CD4-positive, alpha-beta T cell treated with Interleukin-15 for 4 hours (primary cell): ENCODE measurements at regions not wholly inside any gene's neighbourhood (a gene's known extent, or its start where the extent isn't known, plus 50 kb on each side); places are given as distances from the start of the nearest gene placed in this dataset.
A peak's percentile ranks its signal among the peaks of the same experiment; 100 is the strongest.
"Not testable (repeated sequence)": the region's sequence is repeated elsewhere in the genome, so short reads cannot be mapped to it uniquely, and the experiment has no call there.

Experiments
- DNase-seq: peaks from one replicate; pipeline ENCODE4 v3.0.0-alpha.2; 2020; ENCODE audit warnings: low spot score

DNA sequence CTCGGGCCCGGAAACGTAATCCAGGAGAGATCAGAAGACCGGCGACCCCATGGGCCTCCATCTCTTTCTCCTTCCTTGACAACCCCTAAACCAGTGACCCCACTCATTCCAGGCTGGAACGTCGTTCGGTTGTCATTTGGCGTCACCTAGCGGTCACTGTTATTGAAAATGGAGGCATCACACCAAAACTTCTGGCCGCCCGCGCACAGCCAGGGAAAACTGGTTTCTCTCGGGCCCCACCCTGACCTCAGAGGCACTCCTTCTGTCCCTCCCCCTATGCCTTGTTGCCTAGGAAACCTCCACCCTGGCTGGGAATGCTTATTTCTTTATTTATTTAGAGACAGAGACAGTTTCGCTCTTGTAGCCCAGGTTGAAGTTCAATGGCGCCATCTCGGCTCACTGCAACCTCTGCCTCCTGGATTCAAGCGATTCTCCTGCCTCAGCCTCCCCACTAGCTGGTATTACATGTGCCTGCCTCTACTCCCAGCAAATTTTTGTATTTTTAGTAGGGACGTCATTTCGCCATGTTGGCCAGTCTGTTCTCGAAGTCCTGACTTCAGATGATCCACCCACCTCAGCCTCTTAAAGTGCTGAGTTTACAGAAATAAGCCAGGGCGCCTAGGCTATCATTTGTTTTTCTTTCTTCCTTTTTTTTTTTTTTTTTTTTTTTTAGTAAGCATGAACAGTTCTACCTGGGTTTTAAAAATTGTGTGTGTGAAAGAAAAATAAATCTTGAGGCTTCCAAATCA is 2144.1 kb upstream of the TPTE start:
- not testable (repeated sequence) for DNase-seq

DNA sequence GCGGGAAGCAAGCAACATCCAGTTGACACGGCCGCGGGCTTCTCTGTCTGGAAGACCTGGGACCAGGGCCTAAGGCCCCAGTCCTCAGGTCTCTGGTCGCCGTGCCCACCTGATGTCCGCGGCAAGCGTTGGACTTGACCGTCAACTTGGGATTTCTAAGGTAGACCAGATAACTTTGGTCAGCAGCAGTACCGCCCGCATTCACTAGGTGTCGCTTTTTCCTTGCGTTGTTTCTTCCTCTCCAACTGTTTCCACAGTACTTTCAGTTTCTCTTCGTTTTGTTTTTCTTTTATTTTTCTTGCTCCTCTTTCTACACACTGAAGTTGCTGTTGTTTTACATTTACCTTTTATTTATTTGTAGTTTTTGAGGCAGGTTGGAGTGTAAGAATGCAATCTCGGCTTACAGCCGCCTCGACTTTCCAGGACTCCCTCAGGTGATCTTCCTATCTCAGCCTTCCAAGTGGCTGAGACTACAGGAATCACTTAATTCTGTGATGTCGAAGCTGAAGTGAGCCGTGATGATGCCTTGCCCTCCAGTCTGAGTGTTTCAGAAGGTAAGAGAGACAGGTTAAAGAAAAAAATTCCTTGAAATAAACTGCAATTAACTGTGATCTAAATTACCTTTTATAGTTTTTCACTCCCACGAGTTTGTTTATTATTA is 2140.8 kb upstream of the TPTE start:
- not testable (repeated sequence) for DNase-seq

DNA sequence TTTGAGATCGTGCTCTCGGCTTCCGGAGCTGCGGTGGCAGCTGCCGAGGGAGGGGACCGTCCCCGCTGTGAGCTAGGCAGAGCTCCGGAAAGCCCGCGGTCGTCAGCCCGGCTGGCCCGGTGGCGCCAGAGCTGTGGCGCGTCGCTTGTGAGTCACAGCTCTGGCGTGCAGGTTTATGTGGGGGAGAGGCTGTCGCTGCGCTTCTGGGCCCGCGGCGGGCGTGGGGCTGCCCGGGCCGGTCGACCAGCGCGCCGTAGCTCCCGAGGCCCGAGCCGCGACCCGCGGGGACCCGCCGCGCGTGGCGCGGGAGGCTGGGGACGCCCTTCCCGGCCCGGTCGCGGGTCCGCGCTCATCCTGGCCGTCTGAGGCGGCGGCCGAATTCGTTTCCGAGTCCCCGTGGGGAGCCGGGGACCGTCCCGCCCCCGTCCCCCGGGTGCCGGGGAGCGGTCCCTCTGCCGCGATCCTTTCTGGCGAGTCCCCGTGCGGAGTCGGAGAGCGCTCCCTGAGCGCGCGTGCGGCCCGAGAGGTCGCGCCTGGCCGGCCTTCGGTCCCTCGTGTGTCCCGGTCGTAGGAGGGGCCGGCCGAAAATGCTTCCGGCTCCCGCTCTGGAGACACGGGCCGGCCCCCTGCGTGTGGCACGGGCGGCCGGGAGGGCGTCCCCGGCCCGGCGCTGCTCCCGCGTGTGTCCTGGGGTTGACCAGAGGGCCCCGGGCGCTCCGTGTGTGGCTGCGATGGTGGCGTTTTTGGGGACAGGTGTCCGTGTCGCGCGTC is 2133.0 kb upstream of the TPTE start:
- not testable (repeated sequence) for DNase-seq

DNA sequence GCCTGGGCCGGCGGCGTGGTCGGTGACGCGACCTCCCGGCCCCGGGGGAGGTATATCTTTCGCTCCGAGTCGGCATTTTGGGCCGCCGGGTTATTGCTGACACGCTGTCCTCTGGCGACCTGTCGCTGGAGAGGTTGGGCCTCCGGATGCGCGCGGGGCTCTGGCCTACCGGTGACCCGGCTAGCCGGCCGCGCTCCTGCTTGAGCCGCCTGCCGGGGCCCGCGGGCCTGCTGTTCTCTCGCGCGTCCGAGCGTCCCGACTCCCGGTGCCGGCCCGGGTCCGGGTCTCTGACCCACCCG is 2132.5 kb upstream of the TPTE start:
- not testable (repeated sequence) for DNase-seq

DNA sequence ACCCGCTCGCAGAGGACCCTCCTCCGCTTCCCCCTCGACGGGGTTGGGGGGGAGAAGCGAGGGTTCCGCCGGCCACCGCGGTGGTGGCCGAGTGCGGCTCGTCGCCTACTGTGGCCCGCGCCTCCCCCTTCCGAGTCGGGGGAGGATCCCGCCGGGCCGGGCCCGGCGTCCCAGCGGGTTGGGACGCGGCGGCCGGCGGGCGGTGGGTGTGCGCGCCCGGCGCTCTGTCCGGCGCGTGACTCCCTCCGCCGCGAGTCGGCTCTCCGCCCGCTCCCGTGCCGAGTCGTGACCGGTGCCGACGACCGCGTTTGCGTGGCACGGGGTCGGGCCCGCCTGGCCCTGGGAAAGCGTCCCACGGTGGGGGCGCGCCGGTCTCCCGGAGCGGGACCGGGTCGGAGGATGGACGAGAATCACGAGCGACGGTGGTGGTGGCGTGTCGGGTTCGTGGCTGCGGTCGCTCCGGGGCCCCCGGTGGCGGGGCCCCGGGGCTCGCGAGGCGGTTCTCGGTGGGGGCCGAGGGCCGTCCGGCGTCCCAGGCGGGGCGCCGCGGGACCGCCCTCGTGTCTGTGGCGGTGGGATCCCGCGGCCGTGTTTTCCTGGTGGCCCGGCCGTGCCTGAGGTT is 2130.7 kb upstream of the TPTE start:
- DNase-seq = not testable (repeated sequence)

DNA sequence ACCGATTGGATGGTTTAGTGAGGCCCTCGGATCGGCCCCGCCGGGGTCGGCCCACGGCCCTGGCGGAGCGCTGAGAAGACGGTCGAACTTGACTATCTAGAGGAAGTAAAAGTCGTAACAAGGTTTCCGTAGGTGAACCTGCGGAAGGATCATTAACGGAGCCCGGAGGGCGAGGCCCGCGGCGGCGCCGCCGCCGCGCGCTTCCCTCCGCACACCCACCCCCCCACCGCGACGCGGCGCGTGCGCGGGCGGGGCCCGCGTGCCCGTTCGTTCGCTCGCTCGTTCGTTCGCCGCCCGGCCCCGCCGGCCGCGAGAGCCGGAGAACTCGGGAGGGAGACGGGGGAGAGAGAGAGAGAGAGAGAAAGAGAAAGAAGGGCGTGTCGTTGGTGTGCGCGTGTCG is 2127.0 kb upstream of the TPTE start:
- not testable (repeated sequence) for DNase-seq

DNA sequence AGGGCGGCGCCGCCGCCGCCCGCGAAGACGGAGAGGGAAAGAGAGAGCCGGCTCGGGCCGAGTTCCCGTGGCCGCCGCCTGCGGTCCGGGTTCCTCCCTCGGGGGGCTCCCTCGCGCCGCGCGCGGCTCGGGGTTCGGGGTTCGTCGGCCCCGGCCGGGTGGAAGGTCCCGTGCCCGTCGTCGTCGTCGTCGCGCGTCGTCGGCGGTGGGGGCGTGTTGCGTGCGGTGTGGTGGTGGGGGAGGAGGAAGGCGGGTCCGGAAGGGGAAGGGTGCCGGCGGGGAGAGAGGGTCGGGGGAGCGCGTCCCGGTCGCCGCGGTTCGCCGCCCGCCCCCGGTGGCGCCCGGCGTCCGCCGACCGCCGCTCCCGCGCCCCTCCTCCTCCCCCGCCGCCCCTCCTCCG is 2125.4 kb upstream of the TPTE start:
- DNase-seq = not testable (repeated sequence)

DNA sequence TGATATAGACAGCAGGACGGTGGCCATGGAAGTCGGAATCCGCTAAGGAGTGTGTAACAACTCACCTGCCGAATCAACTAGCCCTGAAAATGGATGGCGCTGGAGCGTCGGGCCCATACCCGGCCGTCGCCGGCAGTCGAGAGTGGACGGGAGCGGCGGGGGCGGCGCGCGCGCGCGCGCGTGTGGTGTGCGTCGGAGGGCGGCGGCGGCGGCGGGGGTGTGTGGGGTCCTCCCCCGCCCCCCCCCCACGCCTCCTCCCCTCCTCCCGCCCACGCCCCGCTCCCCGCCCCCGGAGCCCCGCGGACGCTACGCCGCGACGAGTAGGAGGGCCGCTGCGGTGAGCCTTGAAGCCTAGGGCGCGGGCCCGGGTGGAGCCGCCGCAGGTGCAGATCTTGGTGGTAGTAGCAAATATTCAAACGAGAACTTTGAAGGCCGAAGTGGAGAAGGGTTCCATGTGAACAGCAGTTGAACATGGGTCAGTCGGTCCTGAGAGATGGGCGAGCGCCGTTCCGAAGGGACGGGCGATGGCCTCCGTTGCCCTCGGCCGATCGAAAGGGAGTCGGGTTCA is 2122.4 kb upstream of the TPTE start:
- DNase-seq = not testable (repeated sequence)

DNA sequence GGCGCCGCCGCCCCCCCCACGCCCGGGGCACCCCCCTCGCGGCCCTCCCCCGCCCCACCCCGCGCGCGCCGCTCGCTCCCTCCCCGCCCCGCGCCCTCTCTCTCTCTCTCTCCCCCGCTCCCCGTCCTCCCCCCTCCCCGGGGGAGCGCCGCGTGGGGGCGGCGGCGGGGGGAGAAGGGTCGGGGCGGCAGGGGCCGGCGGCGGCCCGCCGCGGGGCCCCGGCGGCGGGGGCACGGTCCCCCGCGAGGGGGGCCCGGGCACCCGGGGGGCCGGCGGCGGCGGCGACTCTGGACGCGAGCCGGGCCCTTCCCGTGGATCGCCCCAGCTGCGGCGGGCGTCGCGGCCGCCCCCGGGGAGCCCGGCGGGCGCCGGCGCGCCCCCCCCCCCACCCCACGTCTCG is 2121.5 kb upstream of the TPTE start:
- not testable (repeated sequence) for DNase-seq

DNA sequence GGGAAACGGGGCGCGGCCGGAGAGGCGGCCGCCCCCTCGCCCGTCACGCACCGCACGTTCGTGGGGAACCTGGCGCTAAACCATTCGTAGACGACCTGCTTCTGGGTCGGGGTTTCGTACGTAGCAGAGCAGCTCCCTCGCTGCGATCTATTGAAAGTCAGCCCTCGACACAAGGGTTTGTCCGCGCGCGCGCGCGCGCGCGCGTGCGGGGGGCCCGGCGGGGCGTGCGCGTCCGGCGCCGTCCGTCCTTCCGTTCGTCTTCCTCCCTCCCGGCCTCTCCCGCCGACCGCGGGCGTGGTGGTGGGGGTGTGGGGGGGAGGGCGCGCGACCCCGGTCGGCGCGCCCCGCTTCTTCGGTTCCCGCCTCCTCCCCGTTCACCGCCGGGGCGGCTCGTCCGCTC is 2119.6 kb upstream of the TPTE start:
- not testable (repeated sequence) for DNase-seq

DNA sequence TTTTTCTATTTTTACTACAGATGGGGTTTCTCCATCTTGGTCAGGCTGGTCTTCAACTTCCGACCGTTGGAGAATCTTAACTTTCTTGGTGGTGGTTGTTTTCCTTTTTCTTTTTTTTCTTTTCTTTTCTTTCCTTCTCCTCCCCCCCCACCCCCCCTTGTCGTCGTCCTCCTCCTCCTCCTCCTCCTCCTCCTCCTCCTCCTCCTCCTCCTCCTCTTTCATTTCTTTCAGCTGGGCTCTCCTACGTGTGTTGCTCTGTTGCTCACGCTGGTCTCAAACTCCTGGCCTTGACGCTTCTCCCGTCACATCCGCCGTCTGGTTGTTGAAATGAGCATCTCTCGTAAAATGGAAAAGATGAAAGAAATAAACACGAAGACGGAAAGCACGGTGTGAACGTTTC is 2115.1 kb upstream of the TPTE start:
- DNase-seq = not testable (repeated sequence)

DNA sequence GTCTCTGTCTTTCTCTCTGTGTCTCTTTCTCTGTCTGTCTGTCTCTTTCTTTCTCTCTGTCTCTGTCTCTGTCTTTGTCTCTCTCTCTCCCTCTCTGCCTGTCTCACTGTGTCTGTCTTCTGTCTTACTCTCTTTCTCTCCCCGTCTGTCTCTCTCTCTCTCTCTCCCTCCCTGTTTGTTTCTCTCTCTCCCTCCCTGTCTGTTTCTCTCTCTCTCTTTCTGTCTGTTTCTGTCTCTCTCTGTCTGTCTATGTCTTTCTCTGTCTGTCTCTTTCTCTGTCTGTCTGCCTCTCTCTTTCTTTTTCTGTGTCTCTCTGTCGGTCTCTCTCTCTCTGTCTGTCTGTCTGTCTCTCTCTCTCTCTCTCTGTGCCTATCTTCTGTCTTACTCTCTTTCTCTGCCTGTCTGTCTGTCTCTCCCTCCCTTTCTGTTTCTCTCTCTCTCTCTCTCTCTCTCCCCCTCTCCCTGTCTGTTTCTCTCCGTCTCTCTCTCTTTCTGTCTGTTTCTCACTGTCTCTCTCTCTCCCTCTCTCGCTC is 2110.2 kb upstream of the TPTE start:
- DNase-seq = not testable (repeated sequence)

DNA sequence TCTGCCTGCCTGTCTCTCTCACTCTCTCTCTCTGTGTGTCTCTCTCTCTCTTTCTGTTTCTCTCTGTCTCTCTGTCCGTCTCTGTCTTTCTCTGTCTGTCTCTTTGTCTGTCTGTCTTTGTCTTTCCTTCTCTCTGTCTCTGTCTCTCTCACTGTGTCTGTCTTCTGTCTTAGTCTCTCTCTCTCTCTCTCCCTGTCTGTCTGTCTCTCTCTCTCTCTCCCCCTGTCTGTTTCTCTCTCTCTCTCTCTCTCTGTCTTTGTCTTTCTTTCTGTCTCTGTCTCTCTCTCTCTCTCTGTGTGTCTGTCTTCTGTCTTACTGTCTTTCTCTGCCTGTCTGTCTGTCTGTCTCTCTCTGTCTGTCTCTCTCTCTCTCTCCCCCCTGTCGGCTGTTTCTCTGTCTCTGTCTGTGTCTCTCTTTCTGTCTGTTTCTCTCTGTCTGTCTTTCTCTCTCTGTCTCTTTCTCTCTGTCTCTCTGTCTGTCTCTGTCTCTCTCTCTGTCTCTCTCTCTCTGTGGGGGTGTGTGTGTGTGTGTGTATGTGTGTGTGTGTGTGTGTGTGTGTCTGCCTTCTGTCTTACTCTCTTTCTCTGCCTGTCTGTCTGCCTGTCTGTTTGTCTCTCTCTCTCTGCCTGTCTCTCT is 2101.3 kb upstream of the TPTE start:
- peak; percentile 3 for DNase-seq

DNA sequence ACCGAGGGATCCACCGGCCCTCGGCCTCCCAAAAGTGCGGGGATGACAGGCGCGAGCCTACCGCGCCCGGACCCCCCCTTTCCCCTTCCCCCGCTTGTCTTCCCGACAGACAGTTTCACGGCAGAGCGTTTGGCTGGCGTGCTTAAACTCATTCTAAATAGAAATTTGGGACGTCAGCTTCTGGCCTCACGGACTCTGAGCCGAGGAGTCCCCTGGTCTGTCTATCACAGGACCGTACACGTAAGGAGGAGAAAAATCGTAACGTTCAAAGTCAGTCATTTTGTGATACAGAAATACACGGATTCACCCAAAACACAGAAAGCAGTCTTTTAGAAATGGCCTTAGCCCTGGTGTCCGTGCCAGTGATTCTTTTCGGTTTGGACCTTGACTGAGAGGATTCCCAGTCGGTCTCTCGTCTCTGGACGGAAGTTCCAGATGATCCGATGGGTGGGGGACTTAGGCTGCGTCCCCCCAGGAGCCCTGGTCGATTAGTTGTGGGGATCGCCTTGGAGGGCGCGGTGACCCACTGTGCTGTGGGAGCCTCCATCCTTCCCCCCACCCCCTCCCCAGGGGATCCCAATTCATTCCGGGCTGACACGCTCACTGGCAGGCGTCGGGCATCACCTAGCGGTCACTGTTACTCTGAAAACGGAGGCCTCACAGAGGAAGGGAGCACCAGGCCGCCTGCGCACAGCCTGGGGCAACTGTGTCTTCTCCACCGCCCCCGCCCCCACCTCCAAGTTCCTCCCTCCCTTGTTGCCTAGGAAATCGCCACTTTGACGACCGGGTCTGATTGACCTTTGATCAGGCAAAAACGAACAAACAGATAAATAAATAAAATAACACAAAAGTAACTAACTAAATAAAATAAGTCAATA is 2093.4 kb upstream of the TPTE start:
- DNase-seq = not testable (repeated sequence)

DNA sequence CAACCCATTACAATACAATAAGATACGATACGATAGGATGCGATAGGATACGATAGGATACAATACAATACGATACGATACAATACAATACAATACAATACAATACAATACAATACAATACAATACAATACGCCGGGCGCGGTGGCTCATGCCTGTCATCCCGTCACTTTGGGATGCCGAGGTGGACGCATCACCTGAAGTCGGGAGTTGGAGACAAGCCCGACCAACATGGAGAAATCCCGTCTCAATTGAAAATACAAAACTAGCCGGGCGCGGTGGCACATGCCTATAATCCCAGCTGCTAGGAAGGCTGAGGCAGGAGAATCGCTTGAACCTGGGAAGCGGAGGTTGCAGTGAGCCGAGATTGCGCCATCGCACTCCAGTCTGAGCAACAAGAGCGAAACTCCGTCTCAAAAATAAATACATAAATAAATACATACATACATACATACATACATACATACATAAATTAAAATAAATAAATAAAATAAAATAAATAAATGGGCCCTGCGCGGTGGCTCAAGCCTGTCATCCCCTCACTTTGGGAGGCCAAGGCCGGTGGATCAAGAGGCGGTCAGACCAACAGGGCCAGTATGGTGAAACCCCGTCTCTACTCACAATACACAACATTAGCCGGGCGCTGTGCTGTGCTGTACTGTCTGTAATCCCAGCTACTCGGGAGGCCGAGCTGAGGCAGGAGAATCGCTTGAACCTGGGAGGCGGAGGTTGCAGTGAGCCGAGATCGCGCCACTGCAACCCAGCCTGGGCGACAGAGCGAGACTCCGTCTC is 2092.5 kb upstream of the TPTE start:
- DNase-seq = not testable (repeated sequence)

DNA sequence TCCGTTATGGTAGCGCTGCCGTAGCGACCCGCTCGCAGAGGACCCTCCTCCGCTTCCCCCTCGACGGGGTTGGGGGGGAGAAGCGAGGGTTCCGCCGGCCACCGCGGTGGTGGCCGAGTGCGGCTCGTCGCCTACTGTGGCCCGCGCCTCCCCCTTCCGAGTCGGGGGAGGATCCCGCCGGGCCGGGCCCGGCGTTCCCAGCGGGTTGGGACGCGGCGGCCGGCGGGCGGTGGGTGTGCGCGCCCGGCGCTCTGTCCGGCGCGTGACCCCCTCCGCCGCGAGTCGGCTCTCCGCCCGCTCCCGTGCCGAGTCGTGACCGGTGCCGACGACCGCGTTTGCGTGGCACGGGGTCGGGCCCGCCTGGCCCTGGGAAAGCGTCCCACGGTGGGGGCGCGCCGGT is 2086.7 kb upstream of the TPTE start:
- DNase-seq = not testable (repeated sequence)

DNA sequence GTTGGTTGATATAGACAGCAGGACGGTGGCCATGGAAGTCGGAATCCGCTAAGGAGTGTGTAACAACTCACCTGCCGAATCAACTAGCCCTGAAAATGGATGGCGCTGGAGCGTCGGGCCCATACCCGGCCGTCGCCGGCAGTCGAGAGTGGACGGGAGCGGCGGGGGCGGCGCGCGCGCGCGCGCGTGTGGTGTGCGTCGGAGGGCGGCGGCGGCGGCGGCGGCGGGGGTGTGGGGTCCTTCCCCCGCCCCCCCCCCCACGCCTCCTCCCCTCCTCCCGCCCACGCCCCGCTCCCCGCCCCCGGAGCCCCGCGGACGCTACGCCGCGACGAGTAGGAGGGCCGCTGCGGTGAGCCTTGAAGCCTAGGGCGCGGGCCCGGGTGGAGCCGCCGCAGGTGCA is 2078.3 kb upstream of the TPTE start:
- DNase-seq = not testable (repeated sequence)

DNA sequence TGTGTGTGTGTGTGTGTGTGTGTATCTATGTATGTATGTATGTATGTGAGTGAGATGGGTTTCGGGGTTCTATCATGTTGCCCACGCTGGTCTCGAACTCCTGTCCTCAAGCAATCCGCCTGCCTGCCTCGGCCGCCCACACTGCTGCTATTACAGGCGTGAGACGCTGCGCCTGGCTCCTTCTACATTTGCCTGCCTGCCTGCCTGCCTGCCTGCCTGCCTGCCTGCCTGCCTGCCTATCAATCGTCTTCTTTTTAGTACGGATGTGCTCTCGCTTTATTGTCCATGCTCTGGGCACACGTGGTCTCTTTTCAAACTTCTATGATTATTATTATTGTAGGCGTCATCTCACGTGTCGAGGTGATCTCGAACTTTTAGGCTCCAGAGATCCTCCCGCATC is 2071.6 kb upstream of the TPTE start:
- not testable (repeated sequence) for DNase-seq

DNA sequence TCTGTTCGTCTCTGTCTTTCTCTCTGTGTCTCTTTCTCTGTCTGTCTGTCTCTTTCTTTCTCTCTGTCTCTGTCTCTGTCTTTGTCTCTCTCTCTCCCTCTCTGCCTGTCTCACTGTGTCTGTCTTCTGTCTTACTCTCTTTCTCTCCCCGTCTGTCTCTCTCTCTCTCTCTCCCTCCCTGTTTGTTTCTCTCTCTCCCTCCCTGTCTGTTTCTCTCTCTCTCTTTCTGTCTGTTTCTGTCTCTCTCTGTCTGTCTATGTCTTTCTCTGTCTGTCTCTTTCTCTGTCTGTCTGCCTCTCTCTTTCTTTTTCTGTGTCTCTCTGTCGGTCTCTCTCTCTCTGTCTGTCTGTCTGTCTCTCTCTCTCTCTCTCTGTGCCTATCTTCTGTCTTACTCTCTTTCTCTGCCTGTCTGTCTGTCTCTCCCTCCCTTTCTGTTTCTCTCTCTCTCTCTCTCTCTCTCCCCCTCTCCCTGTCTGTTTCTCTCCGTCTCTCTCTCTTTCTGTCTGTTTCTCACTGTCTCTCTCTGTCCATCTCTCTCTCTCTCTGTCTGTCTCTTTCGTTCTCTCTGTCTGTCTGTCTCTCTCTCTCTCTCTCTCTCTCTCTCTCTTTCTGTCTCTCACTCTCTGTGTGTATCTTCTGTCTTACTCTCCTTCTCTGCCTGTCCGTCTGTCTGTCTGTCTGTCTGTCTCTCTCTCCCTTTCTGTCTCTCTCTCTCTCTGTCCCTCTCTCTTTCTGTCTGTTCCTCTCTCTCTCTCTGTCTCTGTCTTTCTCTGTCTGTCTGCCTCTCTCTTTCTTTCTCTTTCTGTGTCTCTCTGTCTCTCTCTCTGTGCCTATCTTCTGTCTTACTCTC is 2065.9 kb upstream of the TPTE start:
- not testable (repeated sequence) for DNase-seq
